HG02678 (cell line): ENCODE measurements at regions not wholly inside any gene's neighbourhood (a gene's known extent, or its start where the extent isn't known, plus 50 kb on each side); places are given as distances from the start of the nearest gene placed in this dataset.
"Not testable (repeated sequence)": the region's sequence is repeated elsewhere in the genome, so short reads cannot be mapped to it uniquely, and the experiment has no call there.

ENCODE experiments used
- ATAC-seq: cut with Tn5 transposase; IDR thresholded peaks from one replicate; pipeline ENCODE4 v1.9.1; 2021; ENCODE audit warnings: mild to moderate bottlenecking, moderate library complexity; ENCODE audit not compliant: unreplicated experiment

DNA sequence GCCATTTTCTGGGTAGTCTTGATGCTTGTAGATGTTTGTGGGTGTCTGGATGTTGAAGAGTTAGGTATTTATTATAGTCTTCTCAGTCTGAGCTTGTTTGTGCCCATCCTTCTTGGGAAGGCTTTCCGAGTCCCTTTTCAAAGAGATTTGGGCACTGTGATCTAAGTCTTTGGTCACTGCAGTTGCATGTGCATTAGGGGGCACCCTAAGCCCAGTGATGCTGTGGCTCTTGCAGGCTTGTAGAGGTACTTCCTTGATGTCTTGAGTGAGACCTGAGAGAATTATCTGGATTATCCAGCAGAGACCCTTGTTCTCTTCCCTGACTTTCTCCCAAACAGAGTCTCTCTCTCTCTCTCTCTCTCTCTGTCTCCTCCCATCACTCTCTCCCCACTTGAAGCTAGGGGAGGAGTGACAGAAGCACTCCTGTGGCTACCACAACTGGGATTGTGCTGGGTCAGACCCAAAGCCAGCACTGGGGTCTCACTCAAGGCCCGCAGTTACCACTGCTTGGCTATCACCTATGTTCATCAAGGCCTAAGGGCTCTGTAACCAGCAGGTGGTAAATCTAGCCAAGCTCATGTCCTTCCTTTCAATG is 68.5 kb downstream of the TMCO5A start:
- no peak for ATAC-seq

DNA sequence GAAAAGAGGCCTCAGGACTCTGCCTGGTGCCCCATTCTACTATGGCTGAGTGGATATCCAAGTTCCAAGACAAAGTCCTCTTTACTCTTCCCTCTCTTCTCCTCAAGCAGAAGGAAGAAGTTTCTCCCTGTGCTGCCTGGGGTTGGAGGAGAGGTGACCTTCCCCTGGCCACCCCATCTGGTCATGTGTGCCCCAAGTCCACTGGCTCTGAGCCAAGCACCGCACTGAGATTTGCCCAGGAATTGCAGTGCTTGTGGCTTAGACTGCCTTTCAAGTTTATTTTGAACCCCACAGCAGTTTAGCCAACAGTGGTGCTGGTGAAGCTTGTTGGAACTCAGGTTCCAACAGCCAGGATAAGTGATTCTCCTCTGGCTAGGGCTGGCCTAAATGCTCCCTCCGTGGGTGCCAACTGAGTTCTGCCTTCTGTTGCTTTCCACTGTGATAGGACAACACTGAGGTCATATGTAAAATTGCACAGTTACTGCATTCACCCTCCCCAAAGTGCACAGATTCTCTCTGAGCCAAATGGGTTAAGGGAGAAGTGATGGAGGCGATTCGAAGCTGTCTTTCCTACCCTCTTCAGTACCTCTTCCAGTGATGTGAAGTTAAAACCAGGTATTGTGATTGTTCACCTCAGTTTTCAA is 69.9 kb downstream of the TMCO5A start:
- no peak for ATAC-seq

DNA sequence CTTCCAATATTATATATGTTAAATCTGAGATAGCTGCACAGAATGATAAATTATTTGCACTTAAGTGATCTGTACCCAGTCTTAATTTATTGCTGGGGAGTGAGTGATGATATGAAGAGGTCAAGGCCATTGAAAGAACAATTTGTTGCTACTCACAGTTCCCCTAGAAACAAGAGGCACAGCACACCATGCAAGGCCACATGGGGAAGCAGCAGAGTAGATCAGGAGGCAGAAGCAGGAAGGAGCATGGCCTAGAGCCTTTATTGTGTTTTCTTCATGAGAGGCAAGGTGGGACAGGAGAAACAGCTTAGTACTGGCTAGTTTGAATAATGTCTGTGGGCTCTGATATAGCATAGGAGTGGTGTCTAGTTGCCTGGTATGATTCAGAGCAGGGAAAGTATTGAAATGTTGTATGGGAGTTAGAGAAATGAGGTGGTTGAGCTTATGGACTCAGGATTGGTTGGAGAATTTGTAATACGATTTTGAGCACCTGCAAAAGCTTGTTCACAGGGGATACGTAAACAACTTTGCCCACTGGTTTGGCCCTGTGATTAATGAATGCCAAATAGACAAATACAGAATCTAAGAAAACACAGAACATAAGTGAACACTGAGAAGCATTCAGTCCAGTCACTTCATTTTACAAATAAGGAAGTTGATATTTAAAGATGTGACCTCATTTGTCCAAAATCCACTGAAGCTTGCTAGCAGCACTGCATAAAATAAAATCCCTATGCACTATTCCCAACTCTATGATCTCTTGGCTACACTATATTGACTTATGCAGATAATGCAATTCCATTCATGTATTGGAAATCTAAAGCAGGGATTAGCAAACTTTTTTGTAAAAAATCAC is 71.7 kb downstream of the TMCO5A start:
- no peak for ATAC-seq

GRCh38 chr15:38010395-38010794 is 76.0 kb downstream of the TMCO5A start:
- ATAC-seq = no peak

DNA sequence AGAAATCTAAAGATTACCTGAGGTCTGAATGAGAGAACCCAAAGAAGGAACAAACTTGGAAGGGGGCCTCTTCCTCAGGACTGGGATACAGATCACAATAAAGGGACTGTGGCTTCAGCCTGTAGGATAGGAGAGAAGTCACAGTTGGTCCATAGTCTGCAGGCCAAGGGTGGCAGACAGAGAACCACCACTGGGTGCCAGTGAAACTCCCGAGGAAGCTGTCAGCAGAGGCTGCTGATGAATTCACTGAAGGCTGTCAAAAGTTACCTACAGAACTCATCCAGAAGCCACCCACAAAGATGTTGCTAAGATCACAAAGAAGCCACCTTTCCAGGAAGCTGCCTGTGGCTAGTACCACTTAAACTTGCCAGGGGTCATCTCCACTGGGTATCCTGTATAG is 78.5 kb downstream of the TMCO5A start:
- no peak for ATAC-seq

DNA sequence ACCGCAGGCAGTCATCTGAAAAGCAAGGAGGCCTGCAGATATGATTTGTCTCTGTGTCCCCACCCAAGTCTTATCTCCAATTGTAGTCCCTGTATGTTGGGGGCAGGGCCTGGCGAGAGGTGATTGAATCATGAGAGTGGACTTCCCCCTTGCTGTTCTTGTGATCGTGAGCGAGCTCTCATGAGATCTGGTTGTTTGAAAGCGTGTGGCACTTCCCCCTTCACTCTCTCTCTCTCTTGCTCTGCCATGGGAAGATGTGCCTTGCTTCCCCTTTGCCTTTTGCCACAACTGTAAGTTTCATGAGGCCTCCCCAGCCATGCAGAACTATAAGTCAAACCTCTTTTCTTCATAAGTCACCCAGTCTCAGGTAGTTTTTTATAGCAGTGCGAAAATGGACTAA is 83.3 kb downstream of the TMCO5A start:
- ATAC-seq = no peak

- no peak for ATAC-seq
Measured at GRCh38 chr15:38019066-38019465, 84.6 kb downstream of the TMCO5A start.

DNA sequence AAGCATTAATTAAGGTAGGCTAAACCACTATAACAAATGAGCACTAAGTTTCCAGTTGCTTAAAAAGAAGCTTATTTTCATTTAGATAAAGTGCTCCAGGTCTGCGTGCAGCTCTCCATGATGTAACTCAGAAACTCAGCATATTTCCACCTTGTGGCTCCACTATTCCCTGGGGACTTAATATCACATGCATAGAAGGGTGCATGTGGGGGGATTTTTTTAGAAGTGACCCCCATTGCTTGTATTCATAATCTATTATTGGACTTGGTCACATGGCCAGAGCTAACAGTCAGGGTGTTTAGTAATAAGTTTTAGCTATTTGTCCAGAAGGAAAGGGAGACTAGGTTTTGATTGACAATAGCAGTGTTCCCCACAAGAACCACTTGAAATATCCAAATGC is 86.8 kb downstream of the TMCO5A start:
- peak; percentile 65 for ATAC-seq

- no peak for ATAC-seq
Measured at GRCh38 chr15:38024293-38025091, 90.1 kb downstream of the TMCO5A start.

- ATAC-seq = not testable (repeated sequence)
Measured at GRCh38 chr15:38025656-38026055, 91.2 kb downstream of the TMCO5A start.

GRCh38 chr15:38028869-38029268 is 94.4 kb downstream of the TMCO5A start:
- ATAC-seq = no peak

- no peak for ATAC-seq
Measured at GRCh38 chr15:38029736-38030135, 95.3 kb downstream of the TMCO5A start.

DNA sequence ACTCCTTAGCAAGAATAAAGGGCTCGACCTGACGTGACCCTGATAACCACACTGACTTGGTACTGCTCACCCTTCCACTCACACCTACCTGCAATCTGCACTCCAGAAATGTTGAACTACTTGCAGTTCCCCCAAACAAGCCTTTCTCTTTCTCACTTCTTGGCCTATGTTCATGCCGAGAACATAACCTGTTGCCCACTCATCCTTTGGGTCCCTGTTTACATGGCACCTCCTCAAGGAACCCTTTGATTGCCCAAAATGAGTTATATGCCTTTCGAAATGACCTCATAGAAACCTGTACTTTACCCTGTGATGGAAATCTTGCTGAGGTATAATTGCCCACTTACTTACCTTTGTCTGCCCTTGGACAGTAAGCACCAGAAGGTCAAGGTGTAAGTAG is 96.2 kb downstream of the TMCO5A start:
- ATAC-seq = no peak

GRCh38 chr15:38035701-38036100 is 101.3 kb downstream of the TMCO5A start:
- no peak for ATAC-seq

DNA sequence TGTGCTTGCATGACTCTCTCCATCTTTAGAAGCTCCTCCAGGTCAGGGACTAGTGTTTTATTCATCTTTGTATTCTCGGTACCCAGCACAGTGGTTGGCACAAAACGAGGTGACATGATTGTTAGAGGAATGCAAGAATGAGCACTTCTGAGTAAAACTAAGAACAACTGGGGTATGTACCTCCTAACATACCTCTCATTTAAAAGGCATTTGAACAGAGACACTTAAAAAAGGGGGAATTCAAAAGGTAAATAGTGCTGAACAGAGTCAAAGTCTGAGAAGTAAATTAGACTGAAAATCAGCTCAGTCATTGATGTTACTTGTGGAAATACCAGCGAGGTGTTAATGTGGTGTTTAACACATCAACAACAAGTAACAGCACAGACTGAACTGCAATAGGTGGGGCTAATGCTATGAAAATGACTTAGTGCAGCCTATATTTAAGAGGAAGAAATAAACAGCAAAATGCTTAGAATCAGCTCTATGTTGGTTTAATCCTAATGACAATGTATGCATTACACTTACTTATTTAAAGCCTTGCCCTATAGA is 102.4 kb downstream of the TMCO5A start:
- ATAC-seq = no peak

DNA sequence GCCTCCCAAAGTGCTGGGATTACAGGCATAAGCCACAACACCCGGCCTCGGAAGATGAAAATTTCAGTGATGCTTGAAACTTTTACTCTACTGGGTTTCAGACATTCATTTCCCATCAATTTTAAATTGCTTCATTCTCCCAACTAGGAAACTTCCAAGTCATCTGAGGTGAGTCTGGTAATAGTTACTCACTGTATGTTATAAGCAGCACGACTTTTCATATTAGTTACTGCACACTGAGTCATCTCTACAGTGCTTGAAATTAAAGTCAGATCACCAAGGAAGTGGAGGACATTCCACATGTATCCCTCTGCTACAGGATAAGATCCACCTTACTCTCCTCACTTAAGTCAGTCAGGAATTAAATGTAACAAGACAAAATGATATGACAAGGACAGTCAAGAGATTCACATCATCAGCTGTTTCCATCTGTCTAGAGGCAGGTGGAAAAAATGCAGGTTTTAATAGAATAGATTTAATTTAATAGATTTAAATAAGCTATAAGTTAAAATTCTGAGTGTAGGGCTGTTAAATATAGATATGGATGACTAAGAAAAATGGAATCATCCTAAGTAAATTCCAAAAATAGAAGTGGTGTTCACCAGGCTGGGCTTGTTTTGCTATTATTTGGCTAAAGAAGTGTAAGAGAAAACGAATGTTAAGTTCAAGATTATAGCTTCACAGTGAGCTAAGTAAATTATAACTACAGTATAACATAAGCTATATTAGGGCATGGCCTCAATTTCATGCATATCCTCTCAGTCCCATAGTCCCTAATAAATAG is 104.4 kb downstream of the TMCO5A start:
- ATAC-seq = no peak

DNA sequence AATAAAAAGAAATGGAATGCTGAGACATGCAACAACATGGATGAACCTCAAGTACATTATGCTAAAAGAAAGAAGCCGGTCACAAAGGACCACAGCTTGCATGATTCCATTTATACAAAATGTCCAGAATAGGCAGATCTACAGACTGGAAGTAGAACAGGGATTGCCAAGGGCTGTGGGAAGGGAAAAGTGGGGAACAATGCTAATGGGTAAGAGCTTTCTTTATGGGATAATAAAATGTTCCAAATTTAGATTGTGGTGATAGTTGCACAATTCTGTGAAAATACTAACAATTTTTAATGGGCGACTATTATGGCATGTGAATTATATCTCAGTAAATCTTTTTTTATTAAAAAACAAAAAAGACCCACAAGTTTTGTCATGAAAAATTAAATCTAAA is 106.2 kb downstream of the TMCO5A start:
- ATAC-seq = no peak

GRCh38 chr15:38041576-38041975 is 107.1 kb downstream of the TMCO5A start:
- no peak for ATAC-seq

DNA sequence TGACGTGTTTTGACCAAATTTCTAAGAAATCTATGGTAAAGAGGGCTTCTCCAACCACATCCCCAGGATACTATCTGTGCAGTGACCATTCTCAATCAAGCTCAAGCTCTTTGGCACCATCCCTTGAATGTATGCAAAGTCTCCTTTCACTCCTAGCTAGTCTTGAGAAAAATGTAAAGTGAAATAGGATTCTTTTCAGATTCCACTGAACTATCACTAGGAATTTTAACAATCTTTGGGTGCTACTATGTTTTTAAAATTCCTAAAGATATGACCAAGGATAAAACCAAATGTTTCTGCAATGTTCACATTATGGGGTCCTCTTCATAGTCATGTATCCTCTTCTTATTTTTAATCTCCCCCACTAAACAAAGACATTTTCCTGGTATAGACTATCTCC is 107.8 kb downstream of the TMCO5A start:
- no peak for ATAC-seq
